CD4-positive, alpha-beta T cell treated with Interleukin-17A for 4 hours (primary cell): ENCODE measurements at regions not wholly inside any gene's neighbourhood (a gene's known extent, or its start where the extent isn't known, plus 50 kb on each side); places are given as distances from the start of the nearest gene placed in this dataset.

Experiments
- DNase-seq: peaks from one replicate; pipeline ENCODE4 v3.0.0-alpha.2; 2020; ENCODE audit warnings: mixed read lengths

GRCh38 chr15:81475471-81475870, 101.5 kb upstream of the TMC3 start:
- no peak for DNase-seq

GRCh38 chr15:81473946-81474345, 99.9 kb upstream of the TMC3 start:
- DNase-seq: no peak

GRCh38 chr15:81473177-81473576, 99.2 kb upstream of the TMC3 start:
- DNase-seq: no peak

GRCh38 chr15:81471151-81471550, 97.1 kb upstream of the TMC3 start:
- DNase-seq: no peak

- no peak for DNase-seq
Observed at GRCh38 chr15:81469154-81469553, 95.1 kb upstream of the TMC3 start.

- no peak for DNase-seq
Observed at GRCh38 chr15:81466741-81467140, 92.7 kb upstream of the TMC3 start.

GRCh38 chr15:81454024-81454423, 80.0 kb upstream of the TMC3 start:
- no peak for DNase-seq

GRCh38 chr15:81450721-81451120, 76.7 kb upstream of the TMC3 start:
- DNase-seq: no peak

- DNase-seq: no peak
Observed at GRCh38 chr15:81449836-81450474, 75.9 kb upstream of the TMC3 start.

GRCh38 chr15:81443040-81443820, 69.2 kb upstream of the TMC3 start:
- no peak for DNase-seq

- DNase-seq: no peak
Observed at GRCh38 chr15:81442454-81442853, 68.4 kb upstream of the TMC3 start.

GRCh38 chr15:81434851-81435250, 60.8 kb upstream of the TMC3 start:
- no peak for DNase-seq

GRCh38 chr15:81433462-81433861, 59.4 kb upstream of the TMC3 start:
- DNase-seq: no peak

GRCh38 chr15:81432179-81432578, 58.2 kb upstream of the TMC3 start:
- DNase-seq: no peak

- no peak for DNase-seq
Observed at GRCh38 chr15:81427176-81427575, 53.2 kb upstream of the TMC3 start.

GRCh38 chr15:81425905-81426304, 51.9 kb upstream of the TMC3 start:
- DNase-seq: no peak
